GM18499 (cell line): ENCODE measurements at regions not wholly inside any gene's neighbourhood (a gene's known extent, or its start where the extent isn't known, plus 50 kb on each side); places are given as distances from the start of the nearest gene placed in this dataset.

Experiments
- ATAC-seq: cut with Tn5 transposase; IDR thresholded peaks from one replicate; pipeline ENCODE4 v1.9.1; 2021; ENCODE audit warnings: moderate number of reproducible peaks; ENCODE audit not compliant: insufficient read depth, unreplicated experiment

GRCh38 chr2:12221584-12221983, 475.2 kb downstream of the LPIN1 start:
- no peak for ATAC-seq

- no peak for ATAC-seq
These were observed 476.1 kb downstream of the LPIN1 start for GRCh38 chr2:12222554-12222953.

- no peak for ATAC-seq
These were observed 477.3 kb downstream of the LPIN1 start for GRCh38 chr2:12223732-12224131.

DNA sequence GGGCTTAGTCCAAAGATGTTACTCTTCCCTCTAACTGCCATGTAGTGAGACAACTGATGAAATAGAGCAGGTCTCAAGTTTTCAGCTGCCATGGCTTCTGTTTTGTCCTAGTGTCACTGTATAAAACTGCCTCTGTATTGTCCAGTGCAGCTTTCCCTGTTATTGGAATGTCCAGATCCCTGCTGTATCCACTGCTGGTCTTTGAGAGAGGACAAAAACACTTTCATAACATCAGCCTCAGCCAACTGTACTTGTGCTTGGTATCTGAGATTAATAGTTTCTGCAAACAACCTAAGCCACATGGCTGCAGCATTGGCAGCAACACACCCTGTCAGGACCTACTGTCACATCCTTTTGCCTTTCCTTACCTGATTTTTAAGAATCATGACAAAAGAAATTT, 480.2 kb downstream of the LPIN1 start:
- no peak for ATAC-seq

GRCh38 chr2:12227941-12228608, 481.6 kb downstream of the LPIN1 start:
- no peak for ATAC-seq

- no peak for ATAC-seq
These were observed 484.9 kb downstream of the LPIN1 start for GRCh38 chr2:12231288-12231687.

DNA sequence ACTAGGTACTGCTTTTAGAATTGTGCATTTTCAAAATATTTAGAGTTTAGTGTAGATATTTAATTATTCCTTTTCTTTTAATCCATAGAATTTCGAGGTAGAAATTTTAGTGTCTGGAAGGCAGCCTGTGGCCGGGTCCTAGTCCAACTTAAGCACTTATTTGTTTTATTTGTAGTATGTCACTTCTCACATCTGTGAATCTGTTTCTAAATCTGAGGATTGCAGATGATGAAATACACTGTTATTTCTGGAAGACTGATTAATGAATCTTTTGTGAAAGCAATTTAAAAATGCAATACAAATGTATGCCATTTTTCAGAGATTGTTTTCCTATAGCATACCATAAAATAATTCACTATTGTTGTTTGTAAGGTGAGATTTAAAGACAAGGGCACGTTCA, 483.9 kb upstream of the TRIB2 start:
- ATAC-seq, result no peak

DNA sequence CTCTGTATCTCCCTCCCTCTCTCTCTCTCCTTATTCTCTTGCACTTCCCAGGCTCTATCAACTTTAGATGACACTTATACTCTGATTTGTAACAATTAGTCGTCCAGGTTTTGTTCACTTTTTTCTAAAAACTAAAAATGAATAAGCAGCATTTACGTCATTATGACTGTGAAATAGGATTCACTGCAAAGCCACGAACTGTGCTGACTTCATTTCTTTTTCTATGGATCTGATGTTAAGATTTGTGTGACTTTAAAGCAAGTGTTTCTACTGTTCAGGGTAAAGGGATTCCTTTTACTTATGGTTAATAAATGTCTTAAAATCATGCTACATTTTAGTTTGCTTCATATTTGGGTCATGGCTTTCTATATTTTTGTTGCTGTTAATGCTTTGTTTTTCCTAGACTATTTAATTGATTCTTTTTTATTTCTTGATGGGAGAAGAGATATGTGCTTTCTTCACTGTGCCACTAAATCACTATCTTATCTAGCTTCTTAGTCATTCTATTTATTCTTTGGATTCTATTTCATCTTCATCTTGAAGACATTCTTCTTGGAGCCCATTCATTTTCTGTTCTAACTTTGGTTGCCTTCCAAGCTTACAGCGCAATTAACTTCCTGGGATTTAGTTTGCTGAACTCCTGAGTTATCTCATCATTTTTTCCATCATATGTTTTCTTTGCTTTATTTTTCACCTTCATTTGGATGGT, 480.4 kb upstream of the TRIB2 start:
- ATAC-seq, result no peak

DNA sequence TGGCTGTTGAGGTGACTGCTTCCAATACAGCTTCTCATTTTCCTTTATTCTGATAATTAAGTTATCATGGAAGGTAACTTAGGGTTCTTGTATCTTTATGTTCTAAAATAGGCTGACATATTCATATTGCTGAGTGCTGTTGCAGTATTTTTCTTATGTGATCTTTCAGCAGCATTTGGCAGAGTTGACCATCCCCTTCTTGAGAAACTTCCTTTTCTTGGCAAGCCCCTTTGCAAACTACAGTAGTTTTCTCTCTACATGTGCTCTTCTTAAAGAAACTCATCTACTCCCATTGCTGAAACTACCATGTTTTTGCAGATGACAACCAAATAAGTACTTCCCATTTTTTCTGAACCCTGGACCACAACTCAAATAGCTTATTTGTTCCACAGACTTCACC, 476.5 kb upstream of the TRIB2 start:
- ATAC-seq, result no peak

- ATAC-seq, result no peak
These were observed 473.4 kb upstream of the TRIB2 start for GRCh38 chr2:12243381-12243780.

- no peak for ATAC-seq
These were observed 472.7 kb upstream of the TRIB2 start for GRCh38 chr2:12244070-12244469.

DNA sequence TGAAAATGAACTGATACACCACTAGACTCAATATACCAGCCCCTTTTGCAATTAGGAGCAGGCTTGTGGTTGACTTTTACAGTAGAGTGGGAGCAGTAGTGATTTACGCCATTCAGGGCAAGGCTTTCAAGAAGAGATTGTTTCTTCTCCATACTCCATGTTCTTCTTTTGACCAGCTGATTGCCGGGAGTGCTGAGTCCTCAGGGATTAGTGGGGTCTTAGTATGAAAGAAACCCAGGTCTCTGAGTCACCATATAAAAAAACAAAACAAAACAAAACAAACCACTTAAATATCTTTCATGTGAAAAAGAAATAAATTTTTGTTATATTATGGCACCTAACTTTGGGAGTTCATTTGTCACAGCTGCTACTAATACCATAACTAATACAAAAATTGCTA, 465.6 kb upstream of the TRIB2 start:
- ATAC-seq, result no peak

GRCh38 chr2:12251749-12252148, 465.0 kb upstream of the TRIB2 start:
- no peak for ATAC-seq

GRCh38 chr2:12253167-12253778, 463.5 kb upstream of the TRIB2 start:
- ATAC-seq, result no peak

DNA sequence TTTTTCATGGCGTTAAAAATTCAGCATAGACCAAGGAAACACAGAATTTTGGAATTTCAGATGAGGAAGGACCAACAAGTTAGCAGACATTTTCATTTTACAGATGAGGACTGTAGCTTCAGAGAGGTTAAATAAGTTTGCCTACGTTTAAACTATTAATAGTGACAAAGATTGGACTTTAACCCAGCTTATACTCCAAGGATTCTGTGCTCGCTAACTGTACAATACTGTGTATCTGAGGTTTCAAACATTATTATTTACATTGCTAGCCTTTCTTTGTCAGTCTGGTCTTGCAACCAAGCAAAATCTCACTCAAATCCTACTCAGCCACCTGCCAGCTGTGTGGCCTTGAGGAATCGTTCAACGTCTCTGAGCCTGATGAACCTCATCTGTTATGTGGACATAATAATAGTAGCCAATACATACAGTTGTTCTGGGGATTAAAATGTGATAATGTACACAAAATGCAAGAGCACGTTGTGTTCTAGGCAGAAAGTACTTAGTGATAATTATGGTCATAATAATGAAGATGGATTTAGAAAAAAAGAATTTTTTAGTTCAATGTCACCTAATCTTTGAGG, 462.4 kb upstream of the TRIB2 start:
- no peak for ATAC-seq

DNA sequence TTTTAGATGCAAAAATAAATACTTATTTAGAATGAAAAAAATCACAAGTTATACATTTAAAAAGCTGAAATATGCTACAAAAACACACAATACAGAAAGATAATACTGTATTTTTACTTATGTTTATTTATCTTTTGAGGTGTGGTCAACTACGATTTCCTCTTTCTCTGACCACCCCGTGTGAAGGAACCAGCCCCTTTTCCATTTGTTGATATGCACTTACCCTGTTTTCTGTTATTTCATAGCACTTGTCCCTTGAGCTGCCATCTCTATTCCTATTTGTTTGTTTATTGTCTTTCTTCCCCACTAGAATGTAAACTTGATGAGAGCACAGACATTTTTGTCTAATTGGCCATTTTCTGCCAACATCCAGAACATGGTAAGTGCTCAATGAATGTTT, 460.5 kb upstream of the TRIB2 start:
- no peak for ATAC-seq

DNA sequence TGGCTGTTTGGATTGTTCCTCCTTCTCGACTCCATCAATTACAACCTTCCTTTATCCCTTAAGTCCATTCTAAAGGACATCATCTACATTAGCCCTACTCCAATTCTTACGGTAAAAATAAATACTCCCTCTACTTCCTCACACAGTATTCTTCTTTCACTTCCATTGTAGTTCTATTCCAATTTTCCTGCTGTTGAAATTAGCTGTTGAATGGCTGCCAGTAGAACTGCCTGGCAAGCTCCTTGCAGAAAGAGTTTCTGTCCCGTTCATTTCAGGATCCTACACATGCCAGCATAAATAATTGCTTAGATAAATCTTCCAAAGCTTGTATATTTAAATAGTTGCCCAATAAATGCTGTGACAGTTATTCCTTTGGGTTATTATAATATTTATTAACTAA, 459.3 kb upstream of the TRIB2 start:
- ATAC-seq, result no peak

- ATAC-seq, result no peak
These were observed 457.2 kb upstream of the TRIB2 start for GRCh38 chr2:12259493-12259892.

GRCh38 chr2:12261986-12262680, 454.6 kb upstream of the TRIB2 start:
- ATAC-seq, result no peak

DNA sequence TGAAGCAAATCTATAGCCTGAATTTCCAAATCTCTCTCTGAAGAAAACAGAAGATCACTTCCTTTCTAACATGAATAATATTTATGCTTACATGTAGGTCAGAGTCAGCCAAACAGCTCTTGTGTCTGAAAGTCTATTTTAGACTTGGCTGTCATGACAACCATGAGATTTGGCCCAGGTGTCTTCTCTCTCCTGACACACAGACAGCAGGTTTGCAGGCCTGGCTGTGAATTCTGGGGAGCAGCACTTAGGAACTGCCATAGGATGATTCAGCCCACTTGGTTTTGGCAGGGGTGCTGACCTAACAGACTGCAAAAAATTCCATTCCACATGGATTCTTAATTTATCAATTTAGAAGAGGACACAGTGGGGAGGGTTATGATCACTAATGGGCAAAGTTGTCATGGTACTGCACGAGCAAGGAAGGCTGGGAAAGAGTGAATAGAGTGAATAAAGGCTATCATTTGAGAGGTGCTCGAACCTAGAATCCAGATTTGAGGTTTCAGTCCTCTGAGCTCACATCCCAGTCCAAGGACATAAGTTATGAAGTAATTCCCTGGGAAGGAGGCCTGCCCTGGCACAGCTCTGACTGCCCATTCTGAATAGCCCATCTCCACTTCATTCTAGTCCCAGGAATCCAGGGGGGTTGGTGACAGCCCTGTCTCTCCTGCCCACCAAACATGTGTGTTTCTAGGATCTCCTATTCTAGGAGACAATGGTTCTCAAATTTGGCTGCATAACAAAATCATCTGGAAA, 453.9 kb upstream of the TRIB2 start:
- ATAC-seq, result no peak
